Suprapubic skin (tissue), 3 donors: ENCODE measurements at regions not wholly inside any gene's neighbourhood (a gene's known extent, or its start where the extent isn't known, plus 50 kb on each side); places are given as distances from the start of the nearest gene placed in this dataset.

Experiments
- CTCF ChIP-seq, 2 donors: fragments of 200-600 bp in 1 of 2; fragments of 450-650 bp in 1 of 2; sonication (generic) in 1 of 2; IDR thresholded peaks; one replicate each; pipeline ENCODE4 v1.5.1; 2016 to 2019; ENCODE audit warnings: antibody characterized with exemption in 2 of 2, mild to moderate bottlenecking in 1 of 2, moderate library complexity in 1 of 2
- POLR2A ChIP-seq, 2 donors: fragments of 450-650 bp; IDR thresholded peaks; one replicate each; pipeline ENCODE4 v1.6.1; 2017; ENCODE audit warnings: antibody characterized with exemption in 2 of 2, mild to moderate bottlenecking in 2 of 2, moderate library complexity in 2 of 2

- TF ChIP-seq CTCF (IDR thresholded peaks at IDR 0.05) = no peak
- no peak for TF ChIP-seq POLR2A (IDR thresholded peaks at IDR 0.05)
These were observed 149.0 kb upstream of the IGF1 start for GRCh38 chr12:102629262-102629888.
